ENCODE measurements at regions not wholly inside any gene's neighbourhood (a gene's known extent, or its start where the extent isn't known, plus 50 kb on each side); places are given as distances from the start of the nearest gene placed in this dataset.

- in situ Hi-C loops (cut with MboI; ENCODE audit: low pct_ligation_motif_present in 1 of 4, low pct_unique_long_range_greater_than_20kb in 1 of 4, low sequenced_read_pairs in 3 of 4) (no loop called here), intact Hi-C loops (cut with DNase I; ENCODE audit: low total_unique reads) (no loop called here)
- Histone ChIP-seq H3K27ac (no peak overlapping the region), H3K36me3 (no peaks in the 10 kb centered on the region), H3K27me3 (no peaks in the 10 kb centered on the region), H3K4me1 (no peaks in the 10 kb centered on the region), H3K4me3 (no peak overlapping the region), H3K9me3 (no peaks in the 10 kb centered on the region)
- DNase-seq = no peak
- TF ChIP-seq POLR2AphosphoS5 (IDR thresholded peaks at IDR 0.05) (no peak), EP300 (IDR thresholded peaks at IDR 0.05; ENCODE audit: low read depth) (no peak), POLR2A (IDR thresholded peaks at IDR 0.05) (no peak), CTCF (IDR thresholded peaks at IDR 0.05) (no peak)
- 62 to 70% methylated on average over 2 of the region's 2 CpGs for WGBS, 2 donors (ENCODE audit: low coverage in 1 of 2)
These were observed 83.3 kb upstream of the TNR start for GRCh38 chr1:175826705-175827104.

GRCh38 chr1:175824079-175824478 is 80.7 kb upstream of the TNR start:
- TF ChIP-seq POLR2AphosphoS5 (IDR thresholded peaks at IDR 0.05) (no peak), CTCF (IDR thresholded peaks at IDR 0.05) (no peak), EP300 (IDR thresholded peaks at IDR 0.05; ENCODE audit: low read depth) (no peak), POLR2A (IDR thresholded peaks at IDR 0.05) (no peak)
- H3K36me3 ChIP-seq = no peaks in the 10 kb centered on the region
- H3K4me1 ChIP-seq = no peaks in the 10 kb centered on the region
- intact Hi-C loops (cut with DNase I; ENCODE audit: low total_unique reads) (no loop called here), in situ Hi-C loops (cut with MboI; ENCODE audit: low pct_ligation_motif_present in 1 of 4, low pct_unique_long_range_greater_than_20kb in 1 of 4, low sequenced_read_pairs in 3 of 4) (no loop called here)
- no peaks in the 10 kb centered on the region for H3K27me3 ChIP-seq
- H3K27ac ChIP-seq = no peak overlapping the region
- WGBS, 2 donors (ENCODE audit: low coverage in 1 of 2) = 92% methylated on average over 3 of the region's 3 CpGs; no CpG with 5 or more reads in 1 of the 2 donors
- peaks cover 0 to 5% of the 10 kb centered on the region in 2 donors for H3K9me3 ChIP-seq
- no peak overlapping the region for H3K4me3 ChIP-seq
- DNase-seq = no peak

- DNase-seq = no peak
- in situ Hi-C loops (cut with MboI; ENCODE audit: low pct_ligation_motif_present in 1 of 4, low pct_unique_long_range_greater_than_20kb in 1 of 4, low sequenced_read_pairs in 3 of 4) (no loop called here), intact Hi-C loops (cut with DNase I; ENCODE audit: low total_unique reads) (no loop called here)
- Histone ChIP-seq H3K9me3 (peaks cover 0 to 5% of the 10 kb centered on the region in 2 donors), H3K4me3 (no peak overlapping the region), H3K4me1 (no peaks in the 10 kb centered on the region), H3K36me3 (no peaks in the 10 kb centered on the region), H3K27ac (no peak overlapping the region), H3K27me3 (no peaks in the 10 kb centered on the region)
- TF ChIP-seq CTCF (IDR thresholded peaks at IDR 0.05) = no peak
- TF ChIP-seq EP300 (IDR thresholded peaks at IDR 0.05; ENCODE audit: low read depth) = no peak
- TF ChIP-seq POLR2A (IDR thresholded peaks at IDR 0.05) = no peak
- TF ChIP-seq POLR2AphosphoS5 (IDR thresholded peaks at IDR 0.05) = no peak
These were observed 80.0 kb upstream of the TNR start for GRCh38 chr1:175823406-175823805.

- 73 to 75% methylated on average over 2 of the region's 2 CpGs for WGBS, 2 donors (ENCODE audit: low coverage in 1 of 2)
- peaks cover 0 to 5% of the 10 kb centered on the region in 2 donors for H3K9me3 ChIP-seq
- H3K27ac ChIP-seq = no peak overlapping the region
- H3K36me3 ChIP-seq = no peaks in the 10 kb centered on the region
- DNase-seq = no peak
- H3K4me1 ChIP-seq = no peaks in the 10 kb centered on the region
- H3K4me3 ChIP-seq = no peak overlapping the region
- no peaks in the 10 kb centered on the region for H3K27me3 ChIP-seq
- no peak for TF ChIP-seq POLR2A (IDR thresholded peaks at IDR 0.05)
- no peak for TF ChIP-seq CTCF (IDR thresholded peaks at IDR 0.05)
- TF ChIP-seq POLR2AphosphoS5 (IDR thresholded peaks at IDR 0.05) = no peak
- no peak for TF ChIP-seq EP300 (IDR thresholded peaks at IDR 0.05; ENCODE audit: low read depth)
- intact Hi-C loops (cut with DNase I; ENCODE audit: low total_unique reads) (no loop called here), in situ Hi-C loops (cut with MboI; ENCODE audit: low pct_ligation_motif_present in 1 of 4, low pct_unique_long_range_greater_than_20kb in 1 of 4, low sequenced_read_pairs in 3 of 4) (no loop called here)
These were observed 79.2 kb upstream of the TNR start for GRCh38 chr1:175822580-175822979.
